ENCODE measurements at regions not wholly inside any gene's neighbourhood (a gene's known extent, or its start where the extent isn't known, plus 50 kb on each side); places are given as distances from the start of the nearest gene placed in this dataset.

DNA sequence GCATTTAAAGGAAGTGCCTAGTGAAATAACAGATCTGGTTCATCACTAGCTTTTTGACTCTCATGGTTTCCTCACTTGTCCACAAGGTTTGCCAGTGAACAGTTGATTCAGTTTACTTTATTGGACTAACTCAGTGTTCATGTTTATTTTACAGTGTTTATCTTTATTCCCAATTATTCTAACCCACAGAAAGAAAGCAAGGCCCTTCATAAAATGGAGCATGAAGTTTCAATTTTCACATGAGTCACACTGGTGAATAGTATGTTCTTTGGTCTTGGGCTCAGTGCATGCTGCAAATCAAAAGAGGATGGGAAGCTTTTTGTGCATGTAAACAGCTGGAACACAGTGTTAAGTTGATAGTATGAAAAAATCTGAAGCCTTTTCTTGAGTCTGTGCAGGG lies 217.6 kb upstream of the HDDC2 start:
- TF ChIP-seq EP300 (IDR thresholded peaks at IDR 0.05; ENCODE audit: low read length) (no peak), SRSF9 (IDR thresholded peaks at IDR 0.05; ENCODE audit: borderline replicate concordance, low read depth, low read length) (no peak), GTF2A2 (tag; IDR thresholded peaks at IDR 0.05) (no peak), ZNF551 (CRISPR knock-in tag; IDR thresholded peaks at IDR 0.05) (no peak), PTRF (tag; IDR thresholded peaks at IDR 0.05) (no peak), PRPF4 (IDR thresholded peaks at IDR 0.05; ENCODE audit: insufficient read depth, low read depth, low read length, poor library complexity, severe bottlenecking) (no peak), ZNF695 (CRISPR knock-in tag; IDR thresholded peaks at IDR 0.05) (no peak), ZNF354B (CRISPR knock-in tag; IDR thresholded peaks at IDR 0.05) (no peak), ZNF197 (CRISPR knock-in tag; IDR thresholded peaks at IDR 0.05; ENCODE audit: low read depth) (no peak), MCM5 (IDR thresholded peaks at IDR 0.05; ENCODE audit: low read depth) (no peak), ZKSCAN1 (IDR thresholded peaks at IDR 0.05; ENCODE audit: low read depth, low read length) (no peak), BDP1 (IDR thresholded peaks at IDR 0.05; ENCODE audit: insufficient read depth, insufficient read length) (no peak)
- no peak for DNase-seq (ENCODE audit: extremely low read depth in 1 of 4, low spot score in 3 of 4)
- intact Hi-C loops (cut with micrococcal nuclease) (loop anchor here (10.0 kb wide), 1 partner anchor 205 kb away; no protein-coding TSS in a partner anchor), in situ Hi-C loops (cut with MboI) (no loop called here)
- Histone ChIP-seq H4K20me1 (replicated peaks; ENCODE audit: control insufficient read depth, insufficient read depth, low read length) (no peaks in the 10 kb centered on the region), H3K36me3 (ENCODE audit: control insufficient read depth, insufficient read depth, low read length) (no peaks in the 10 kb centered on the region), H2AFZ (ENCODE audit: low read depth, low read length) (no peak overlapping the region), H3K9me1 (ENCODE audit: control insufficient read depth, insufficient read depth, low read length) (no peaks in the 10 kb centered on the region), H3K9ac (ENCODE audit: insufficient read depth in 1 of 2, low read depth in 2 of 2, low read length in 2 of 2) (no peak overlapping the region), H3K27ac (ENCODE audit: extremely low read depth, low read depth, low read length) (no peak overlapping the region), H3K9me3 (replicated peaks; ENCODE audit: control insufficient read depth, insufficient read depth, low read depth, low read length) (no peaks in the 10 kb centered on the region), H3K79me2 (ENCODE audit: control insufficient read depth, insufficient read depth, low read length) (no peaks in the 10 kb centered on the region), H3K4me2 (ENCODE audit: insufficient read depth, low read length) (no peak overlapping the region), H3K4me1 (replicated peaks in 1 of 2; ENCODE audit: control insufficient read depth in 2 of 2, insufficient read depth in 2 of 2, low read length in 2 of 2) (no peaks in the 10 kb centered on the region), H3K27me3 (ENCODE audit: control insufficient read depth in 2 of 2, insufficient read depth in 2 of 2, low read length in 2 of 2) (peaks cover 0 to 4% of the 10 kb centered on the region in 2 experiments; a peak in 1 of 5 replicates), H3K4me3 (no peak overlapping the region)
- no peak for FAIRE-seq
- BruUV-seq (replicated peaks) = no TSS peak
- CTCF ChIA-PET (ENCODE audit: low intra/inter-chr PET ratio) = no interaction called here
- POLR2A ChIA-PET = no interaction called here
- ATAC-seq = no peak
